Endothelial cell of umbilical vein (primary cell): ENCODE measurements at regions not wholly inside any gene's neighbourhood (a gene's known extent, or its start where the extent isn't known, plus 50 kb on each side); places are given as distances from the start of the nearest gene placed in this dataset.

Experiments used
- BruUV-seq: library from RNA; stranded (reverse); fragments of 400-500 nt; replicated peaks from 2 replicates; lab custom pipeline; 2021; lab: Mats Ljungman, UMichigan
- CTCF ChIA-PET: fragments of 300-600, 350-600 bp; sonication (Branson Sonifier 250); formaldehyde crosslinking; loops from one replicate; lab custom pipeline; 2021; ENCODE audit warnings: antibody characterized with exemption, inconsistent platforms; lab: Charles Lee
- POLR2A ChIA-PET: fragments of 300-600, 350-600 bp; sonication (Branson Sonifier 250); formaldehyde crosslinking; loops from one replicate; lab custom pipeline; 2021; ENCODE audit warnings: antibody characterized with exemption, inconsistent platforms; lab: Charles Lee
- DNase-seq: peaks from one replicate; pipeline ENCODE4 v3.0.0-alpha.2; 2011; ENCODE audit warnings: low read depth, low spot score
- FAIRE-seq: peaks from 2 replicates; lab custom pipeline; 2011; peaks lifted over from hg19 to GRCh38; lab: Jason Lieb, UNC
- H2AFZ ChIP-seq: 2 replicates; pipeline ENCODE4 v1.6.0; 2012; ENCODE audit warnings: low read depth, low read length, control low read depth, inconsistent platforms
- H3K27ac ChIP-seq: 2 replicates; pipeline ENCODE4 v1.5.1; 2011; ENCODE audit warnings: low read depth, mild to moderate bottlenecking, control low read depth, low read length, moderate library complexity; ENCODE audit not compliant: insufficient read depth
- H3K27me3 ChIP-seq, 2 experiments: 2 replicates each; pipeline versions ENCODE4 v1.6.0 to v1.6.1; 2011; ENCODE audit warnings: low read length in 2 of 2, mixed read lengths in 1 of 2; ENCODE audit not compliant: control insufficient read depth in 2 of 2, insufficient read depth in 2 of 2
- H3K36me3 ChIP-seq, 2 experiments: 2 replicates in 1 of 2; 3 replicates in 1 of 2; pipeline ENCODE4 v1.5.1; 2011; ENCODE audit warnings: low read length in 2 of 2, mild to moderate bottlenecking in 1 of 2, moderate library complexity in 1 of 2; ENCODE audit not compliant: control insufficient read depth in 2 of 2, insufficient read depth in 2 of 2; ENCODE audit errors: extremely low read depth in 1 of 2
- H3K4me1 ChIP-seq: 3 replicates; pipeline ENCODE4 v1.5.1; 2011; ENCODE audit warnings: mild to moderate bottlenecking, low read length; ENCODE audit not compliant: control insufficient read depth, insufficient read depth; ENCODE audit errors: extremely low read depth
- H3K4me2 ChIP-seq: 2 replicates; pipeline ENCODE4 v1.6.1; 2011; ENCODE audit warnings: low read length, control low read depth, mixed read lengths; ENCODE audit not compliant: insufficient read depth
- H3K4me3 ChIP-seq, 3 experiments: fragments of 200-600 bp in 1 of 3; sonication (generic), shearing (Covaris generic) in 1 of 3; replicated peaks in 1 of 3; 2 replicates each; pipeline ENCODE4 v1.5.1; 2011 to 2016; ENCODE audit warnings: control low read depth in 3 of 3, low read length in 3 of 3, mild to moderate bottlenecking in 2 of 3, inconsistent platforms in 1 of 3, low read depth in 1 of 3, moderate library complexity in 1 of 3; ENCODE audit not compliant: insufficient read depth in 1 of 3
- H3K79me2 ChIP-seq: 2 replicates; pipeline ENCODE4 v1.6.0; 2012; ENCODE audit warnings: low read length, inconsistent platforms; ENCODE audit not compliant: control insufficient read depth, insufficient read depth
- H3K9ac ChIP-seq: replicated peaks from 2 replicates; pipeline ENCODE3; 2011; ENCODE audit warnings: low read length, control low read depth; ENCODE audit not compliant: insufficient read depth; ENCODE audit errors: extremely low read depth
- H3K9me1 ChIP-seq: replicated peaks from 3 replicates; pipeline ENCODE4 v1.6.0; 2011; ENCODE audit warnings: mild to moderate bottlenecking, low read length; ENCODE audit not compliant: control insufficient read depth, insufficient read depth; ENCODE audit errors: extremely low read depth
- H3K9me3 ChIP-seq: replicated peaks from 2 replicates; pipeline ENCODE4 v1.5.1; 2012; ENCODE audit warnings: low read length, inconsistent platforms; ENCODE audit not compliant: control insufficient read depth, insufficient read depth
- H4K20me1 ChIP-seq: replicated peaks from 2 replicates; pipeline ENCODE3; 2011; ENCODE audit warnings: mild to moderate bottlenecking, low read length; ENCODE audit not compliant: control insufficient read depth, insufficient read depth; ENCODE audit errors: extremely low read depth
- CTCF ChIP-seq, 2 donors: IDR thresholded peaks; 1 replicate in 1 of 2; 2 replicates in 1 of 2; pipeline ENCODE4 v1.5.1; 2011; ENCODE audit warnings: low read length in 2 of 2, mild to moderate bottlenecking in 2 of 2, moderate library complexity in 2 of 2, control low read depth in 1 of 2, inconsistent platforms in 1 of 2, low read depth in 1 of 2; ENCODE audit not compliant: insufficient read depth in 1 of 2; ENCODE audit errors: extremely low read depth in 1 of 2
- EZH2 ChIP-seq: IDR thresholded peaks from 2 replicates; pipeline ENCODE4 v1.6.1; 2012; ENCODE audit warnings: borderline replicate concordance, low read depth, mild to moderate bottlenecking, moderate library complexity, low read length, inconsistent platforms; ENCODE audit not compliant: severe bottlenecking
- FOS ChIP-seq: IDR thresholded peaks from 2 replicates; pipeline ENCODE4 v1.6.1; 2011; ENCODE audit warnings: mild to moderate bottlenecking, low read length, moderate library complexity, borderline replicate concordance; ENCODE audit not compliant: insufficient read depth
- GATA2 ChIP-seq: IDR thresholded peaks from 2 replicates; pipeline ENCODE4 v1.7.0; 2011; ENCODE audit warnings: low read depth, mild to moderate bottlenecking, moderate library complexity, mixed read lengths, low read length; ENCODE audit not compliant: insufficient read length, insufficient read depth
- JUN ChIP-seq: IDR thresholded peaks from 2 replicates; pipeline ENCODE4 v1.6.1; 2011; ENCODE audit warnings: borderline replicate concordance, low read depth; ENCODE audit not compliant: insufficient read length, insufficient read depth
- MAX ChIP-seq: IDR thresholded peaks from 2 replicates; pipeline ENCODE4 v1.6.1; 2011; ENCODE audit not compliant: insufficient read depth, insufficient read length
- MYC ChIP-seq: IDR thresholded peaks from one replicate; pipeline ENCODE4 v1.6.1; 2011; ENCODE audit warnings: mild to moderate bottlenecking, low read depth, low read length
- POLR2A ChIP-seq: IDR thresholded peaks from 2 replicates; pipeline ENCODE4 v1.6.1; 2012; ENCODE audit warnings: low read depth, mild to moderate bottlenecking, control low read depth, low read length
- POLR2AphosphoS5 ChIP-seq: IDR thresholded peaks from 2 replicates; pipeline ENCODE4 v1.6.1; 2012; ENCODE audit warnings: low read depth, mild to moderate bottlenecking, control low read depth, low read length, moderate library complexity; ENCODE audit not compliant: insufficient read depth
- dilution Hi-C: fragments of 300-500 bp; cut with MboI; formaldehyde crosslinking; loops from one replicate; pipeline ENCODE4 v1.15.0; 2019; ENCODE audit warnings: low sequenced_read_pairs; ENCODE audit not compliant: extremely low pct_ligation_motif_present
- intact Hi-C: fragments of 100-400 bp; cut with micrococcal nuclease; formaldehyde crosslinking; loops from one replicate; pipeline ENCODE4 v1.10.0; 2022

- no peak overlapping the region for H2AFZ ChIP-seq
- no peak overlapping the region for H3K9ac ChIP-seq
- no peaks in the 10 kb centered on the region for H3K9me1 ChIP-seq
- no peak for TF ChIP-seq GATA2
- no peak for TF ChIP-seq EZH2
- TF ChIP-seq MYC: no peak
- no peak for TF ChIP-seq FOS
- no peak for TF ChIP-seq JUN
- no peak for TF ChIP-seq POLR2A
- TF ChIP-seq CTCF (IDR thresholded peaks at IDR 0.05; ENCODE audit: extremely low read depth in 1 of 2, insufficient read depth in 1 of 2, low read depth in 1 of 2, low read length in 2 of 2): no peak
- no peak for TF ChIP-seq MAX
- TF ChIP-seq POLR2AphosphoS5: no peak
- H3K4me3 ChIP-seq: no peak overlapping the region
- no peak for DNase-seq
- no peaks in the 10 kb centered on the region for H4K20me1 ChIP-seq
- CTCF ChIA-PET: interaction anchor here (0.7 kb wide), 1 partner anchor 25 kb away, joined by 3 read pairs; no protein-coding TSS in a partner anchor
- POLR2A ChIA-PET: no interaction called here
- no peaks in the 10 kb centered on the region for H3K27me3 ChIP-seq
- H3K27ac ChIP-seq: no peak overlapping the region
- no peaks in the 10 kb centered on the region for H3K9me3 ChIP-seq
- intact Hi-C loops: no loop called here
- dilution Hi-C loops: no loop called here
- no peaks in the 10 kb centered on the region for H3K79me2 ChIP-seq
- H3K4me2 ChIP-seq: no peak overlapping the region
- FAIRE-seq: no peak
- no TSS peak for BruUV-seq
- H3K36me3 ChIP-seq: no peaks in the 10 kb centered on the region
- H3K4me1 ChIP-seq: peaks cover 6% of the 10 kb centered on the region
Observed at GRCh38 chr1:187682112-187682511, 853.4 kb downstream of the PLA2G4A start.
